B cell (primary cell): ENCODE measurements at regions not wholly inside any gene's neighbourhood (a gene's known extent, or its start where the extent isn't known, plus 50 kb on each side); places are given as distances from the start of the nearest gene placed in this dataset.

ENCODE experiments used
- ATAC-seq: fragments of 200-7000 bp; cut with Tn5 transposase; one replicate; pipeline ENCODE4 v1.10.0; 2021; ENCODE audit warnings: low read depth, mild to moderate bottlenecking, moderate number of reproducible peaks, moderate library complexity
- CTCF ChIA-PET: fragments of 350-600 bp; sonication (Branson Sonifier 250); formaldehyde crosslinking; loops from one replicate; lab custom pipeline; 2021; ENCODE audit warnings: antibody characterized with exemption, inconsistent platforms; lab: Charles Lee
- POLR2A ChIA-PET: fragments of 350-600 bp; sonication (Branson Sonifier 250); formaldehyde crosslinking; loops from one replicate; lab custom pipeline; 2021; ENCODE audit warnings: antibody characterized with exemption; lab: Charles Lee
- DNase-seq: peaks from one replicate; pipeline ENCODE4 v3.0.0; 2013
- H2AFZ ChIP-seq: 2 replicates; pipeline ENCODE4 v1.6.1; 2012; ENCODE audit warnings: mild to moderate bottlenecking, low read depth, low read length; ENCODE audit not compliant: insufficient read depth, poor library complexity, severe bottlenecking
- H3K27ac ChIP-seq, 2 donors: 1 replicate in 1 of 2; 2 replicates in 1 of 2; pipeline ENCODE4 v1.5.1; 2012 to 2013; ENCODE audit warnings: low read length in 2 of 2, mild to moderate bottlenecking in 2 of 2, moderate library complexity in 1 of 2
- H3K27me3 ChIP-seq, 4 experiments: fragments of 200-600 bp in 1 of 4; sonication (generic) in 1 of 4; replicated peaks in 1 of 4; 1 replicate in 2 of 4; 2 replicates in 2 of 4; pipeline versions ENCODE4 v1.6.1 to v1.7.0; 2013 to 2016; ENCODE audit warnings: low read length in 3 of 4, mild to moderate bottlenecking in 2 of 4, mixed read lengths in 1 of 4, moderate library complexity in 1 of 4; ENCODE audit not compliant: insufficient read depth in 4 of 4, control insufficient read depth in 3 of 4; ENCODE audit errors: control extremely low read depth in 1 of 4
- H3K36me3 ChIP-seq, 2 experiments: replicated peaks in 1 of 2; 1 replicate in 1 of 2; 2 replicates in 1 of 2; pipeline versions ENCODE4 v1.6.1 to v1.7.1; 2013; ENCODE audit warnings: low read length in 1 of 2; ENCODE audit not compliant: insufficient read depth in 2 of 2, control insufficient read depth in 1 of 2; ENCODE audit errors: control extremely low read depth in 1 of 2, extremely low read depth in 1 of 2
- H3K4me1 ChIP-seq, 2 donors: fragments of 200-600 bp in 1 of 2; sonication (generic) in 1 of 2; 1 replicate in 1 of 2; 2 replicates in 1 of 2; pipeline versions ENCODE4 v1.5.1 to v1.6.1; 2013 to 2017; ENCODE audit warnings: low read length in 2 of 2; ENCODE audit not compliant: control insufficient read depth in 2 of 2, insufficient read depth in 2 of 2
- H3K4me2 ChIP-seq: replicated peaks from 2 replicates; pipeline ENCODE3; 2012; ENCODE audit warnings: mild to moderate bottlenecking, low read depth, low read length; ENCODE audit not compliant: poor library complexity, severe bottlenecking
- H3K4me3 ChIP-seq, 5 experiments: fragments of 200-600 bp in 1 of 5; sonication (generic) in 1 of 5; 1 replicate in 3 of 5; 2 replicates in 2 of 5; pipeline versions ENCODE4 v1.5.1 to v1.7.0; 2011 to 2016; ENCODE audit warnings: low read length in 4 of 5, mild to moderate bottlenecking in 4 of 5, low read depth in 2 of 5, control low read depth in 1 of 5, moderate library complexity in 1 of 5; ENCODE audit not compliant: insufficient read depth in 1 of 5; ENCODE audit errors: control extremely low read depth in 1 of 5, extremely low read depth in 1 of 5
- H3K79me2 ChIP-seq: fragments of 200-600 bp; sonication (generic); one replicate; pipeline ENCODE4 v1.6.0; 2016; ENCODE audit warnings: low read length; ENCODE audit not compliant: control insufficient read depth, insufficient read depth
- H3K9ac ChIP-seq: fragments of 200-600 bp; sonication (generic); 2 replicates; pipeline ENCODE4 v1.6.1; 2017; ENCODE audit warnings: mild to moderate bottlenecking, low read length, moderate library complexity
- H3K9me3 ChIP-seq, 3 donors: one replicate each; pipeline versions ENCODE4 v1.6.1 to v1.7.1; 2013; ENCODE audit warnings: low read length in 2 of 3; ENCODE audit not compliant: control insufficient read depth in 2 of 3, insufficient read depth in 1 of 3; ENCODE audit errors: control extremely low read depth in 1 of 3
- H4K20me1 ChIP-seq: 2 replicates; pipeline ENCODE4 v1.6.0; 2012; ENCODE audit warnings: mild to moderate bottlenecking, low read length; ENCODE audit not compliant: insufficient read depth, control insufficient read depth, poor library complexity, severe bottlenecking
- H3K27ac Mint-ChIP-seq: one replicate; pipeline ENCODE4 v1.8.0; 2021; ENCODE audit warnings: mixed read lengths
- H3K27me3 Mint-ChIP-seq: one replicate; pipeline ENCODE4 v1.8.0; 2021; ENCODE audit warnings: mixed read lengths
- H3K4me1 Mint-ChIP-seq: one replicate; pipeline ENCODE4 v1.8.0; 2021; ENCODE audit warnings: mixed read lengths
- H3K4me3 Mint-ChIP-seq: one replicate; pipeline ENCODE4 v1.8.0; 2021; ENCODE audit warnings: mixed read lengths
- H3K9me3 Mint-ChIP-seq: one replicate; pipeline ENCODE4 v1.8.0; 2022; ENCODE audit warnings: mixed read lengths; ENCODE audit not compliant: insufficient read depth
- EZH2 ChIP-seq: IDR thresholded peaks from 2 replicates; pipeline ENCODE4 v1.6.1; 2012; ENCODE audit warnings: borderline replicate concordance, low read depth, mild to moderate bottlenecking, moderate library complexity, low read length; ENCODE audit not compliant: insufficient read depth, poor library complexity, severe bottlenecking
- WGBS: methylation state at CpG from one replicate; pipeline ENCODE4 v1.1.5; 2013; ENCODE audit warnings: missing lambda C conversion rate; ENCODE audit not compliant: insufficient coverage; 5-methylcytosine and 5-hydroxymethylcytosine counted together
- intact Hi-C: fragments of 100-400 bp; cut with micrococcal nuclease; formaldehyde crosslinking; loops from one replicate; pipeline ENCODE4 v1.10.0; 2022
- TF ChIP-seq, protein P1 (sequence below): fragments of 200-600 bp; IDR thresholded peaks from one replicate; pipeline ENCODE4 v1.8.0; 2022; ENCODE audit warnings: antibody characterized with exemption, mild to moderate bottlenecking

DNA sequence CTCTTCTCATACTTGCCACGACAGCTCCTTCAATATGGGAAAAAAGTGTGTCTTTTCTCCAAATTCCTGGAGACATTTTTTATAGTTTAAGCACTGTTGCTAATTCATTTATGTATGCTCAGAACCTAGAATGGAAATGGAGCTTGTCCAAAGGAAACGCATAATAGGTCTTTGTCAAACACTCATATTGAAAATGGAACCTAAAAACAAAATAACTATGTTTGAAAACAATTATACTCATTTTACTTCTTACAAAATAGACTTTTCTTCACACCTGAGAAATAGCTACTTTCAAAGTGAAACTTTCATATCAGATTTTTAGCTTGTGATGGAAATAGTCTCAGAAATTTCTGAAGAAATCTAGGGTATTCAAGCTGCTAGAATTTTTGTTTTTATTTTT lies 529.7 kb upstream of the BOD1L1 start:
- Histone ChIP-seq H3K27me3 (no peaks in the 10 kb centered on the region), H3K79me2 (no peaks in the 10 kb centered on the region), H3K4me2 (no peak overlapping the region), H3K9me3 (peaks cover 0 to 1% (median 0%) of the 10 kb centered on the region in 3 donors), H3K4me3 (no peak overlapping the region), H3K27ac (no peak overlapping the region), H3K9ac (no peak overlapping the region), H3K4me1 (peaks cover 0 to 5% of the 10 kb centered on the region in 2 donors), H3K36me3 (no peaks in the 10 kb centered on the region), H2AFZ (no peak overlapping the region), H4K20me1 (no peaks in the 10 kb centered on the region)
- Mint-ChIP-seq H3K27me3 (no peaks in the 10 kb centered on the region), H3K4me3 (no peak overlapping the region), H3K4me1 (peaks cover 15% of the 10 kb centered on the region), H3K27ac (no peak overlapping the region), H3K9me3 (no peaks in the 10 kb centered on the region)
- whole genome bisulfite sequencing: no CpG with 5 or more reads among the region's 2 CpGs
- TF ChIP-seq EZH2: no peak
- TF ChIP-seq, protein P1, sequence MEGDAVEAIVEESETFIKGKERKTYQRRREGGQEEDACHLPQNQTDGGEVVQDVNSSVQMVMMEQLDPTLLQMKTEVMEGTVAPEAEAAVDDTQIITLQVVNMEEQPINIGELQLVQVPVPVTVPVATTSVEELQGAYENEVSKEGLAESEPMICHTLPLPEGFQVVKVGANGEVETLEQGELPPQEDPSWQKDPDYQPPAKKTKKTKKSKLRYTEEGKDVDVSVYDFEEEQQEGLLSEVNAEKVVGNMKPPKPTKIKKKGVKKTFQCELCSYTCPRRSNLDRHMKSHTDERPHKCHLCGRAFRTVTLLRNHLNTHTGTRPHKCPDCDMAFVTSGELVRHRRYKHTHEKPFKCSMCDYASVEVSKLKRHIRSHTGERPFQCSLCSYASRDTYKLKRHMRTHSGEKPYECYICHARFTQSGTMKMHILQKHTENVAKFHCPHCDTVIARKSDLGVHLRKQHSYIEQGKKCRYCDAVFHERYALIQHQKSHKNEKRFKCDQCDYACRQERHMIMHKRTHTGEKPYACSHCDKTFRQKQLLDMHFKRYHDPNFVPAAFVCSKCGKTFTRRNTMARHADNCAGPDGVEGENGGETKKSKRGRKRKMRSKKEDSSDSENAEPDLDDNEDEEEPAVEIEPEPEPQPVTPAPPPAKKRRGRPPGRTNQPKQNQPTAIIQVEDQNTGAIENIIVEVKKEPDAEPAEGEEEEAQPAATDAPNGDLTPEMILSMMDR: no peak
- POLR2A ChIA-PET: no interaction called here
- intact Hi-C loops: no loop called here
- ATAC-seq (no peak), DNase-seq (no peak)
- CTCF ChIA-PET: interaction anchor here (1.2 kb wide), 1 partner anchor 12 kb away, joined by 4 read pairs; no protein-coding TSS in a partner anchor

DNA sequence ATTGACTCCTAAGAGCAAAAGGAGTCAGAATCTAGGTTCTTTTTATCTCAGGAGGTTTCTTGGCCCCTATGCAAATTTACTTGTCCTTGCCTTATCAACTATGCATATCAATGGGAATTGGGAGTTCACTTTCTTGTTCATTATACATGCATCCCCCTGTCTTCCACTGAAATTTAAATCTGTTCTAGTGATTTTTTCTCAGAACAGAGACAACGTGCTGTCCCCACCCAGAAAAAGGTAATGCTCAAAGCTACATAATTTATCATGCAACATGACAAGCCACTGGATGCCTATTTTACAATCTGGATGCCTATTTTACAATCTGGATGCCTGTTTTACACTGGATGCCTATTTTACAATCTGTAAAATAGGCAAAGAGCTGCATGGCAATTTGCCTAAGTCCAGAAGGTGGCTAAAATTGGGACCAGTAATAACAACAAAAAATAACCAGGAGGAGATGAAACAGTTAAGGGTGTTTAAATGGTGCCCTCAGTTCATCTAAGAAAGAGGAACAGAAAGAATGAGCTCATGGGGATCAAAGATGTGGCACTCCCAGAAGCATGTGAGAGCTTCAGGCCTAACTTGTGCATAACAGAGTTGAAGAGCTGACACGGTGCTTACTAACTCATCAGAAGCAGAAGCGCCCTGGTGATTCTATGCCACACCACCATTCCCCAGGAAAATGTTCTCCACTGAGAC lies 537.8 kb upstream of the BOD1L1 start:
- Mint-ChIP-seq H3K9me3 (peaks cover 4% of the 10 kb centered on the region), H3K4me3 (peak overlapping the region; percentile 76), H3K4me1 (peaks cover 24% of the 10 kb centered on the region), H3K27ac (peak overlapping the region; percentile 81), H3K27me3 (no peaks in the 10 kb centered on the region)
- Histone ChIP-seq H3K27me3 (no peaks in the 10 kb centered on the region), H2AFZ (peak overlapping the region; percentile 33), H3K79me2 (no peaks in the 10 kb centered on the region), H3K27ac (peak overlapping the region; percentile 58 to 71), H3K4me3 (peak overlapping the region in 4 of 5 experiments; percentile 21 to 45 (median 28)), H3K36me3 (no peaks in the 10 kb centered on the region), H3K9me3 (peaks cover 0 to 3% (median 2%) of the 10 kb centered on the region in 3 donors), H3K4me1 (peaks cover 18 to 25% of the 10 kb centered on the region in 2 donors), H3K9ac (peak overlapping the region; percentile 57), H3K4me2 (peak overlapping the region; percentile 60), H4K20me1 (no peaks in the 10 kb centered on the region)
- intact Hi-C loops: loop anchor here (1.0 to 10.0 kb wide), 3 partner anchors 13 to 839 kb away; partner anchors contain the start of gene CPEB2
- TF ChIP-seq, protein P1: no peak
- no peak for TF ChIP-seq EZH2
- 13% methylated on average over 3 of the region's 3 CpGs for WGBS
- POLR2A ChIA-PET: interaction anchor here (0.9 kb wide), 1 partner anchor 13 kb away, joined by 6 read pairs; no protein-coding TSS in a partner anchor
- ATAC-seq (peak; percentile 100), DNase-seq (peak; percentile 77)
- CTCF ChIA-PET: interaction anchor here (0.7 to 1.3 kb wide), 2 partner anchors 13 to 15 kb away, joined by 3 to 4 read pairs; no protein-coding TSS in a partner anchor
